ENCODE measurements at regions not wholly inside any gene's neighbourhood (a gene's known extent, or its start where the extent isn't known, plus 50 kb on each side); places are given as distances from the start of the nearest gene placed in this dataset.

DNA sequence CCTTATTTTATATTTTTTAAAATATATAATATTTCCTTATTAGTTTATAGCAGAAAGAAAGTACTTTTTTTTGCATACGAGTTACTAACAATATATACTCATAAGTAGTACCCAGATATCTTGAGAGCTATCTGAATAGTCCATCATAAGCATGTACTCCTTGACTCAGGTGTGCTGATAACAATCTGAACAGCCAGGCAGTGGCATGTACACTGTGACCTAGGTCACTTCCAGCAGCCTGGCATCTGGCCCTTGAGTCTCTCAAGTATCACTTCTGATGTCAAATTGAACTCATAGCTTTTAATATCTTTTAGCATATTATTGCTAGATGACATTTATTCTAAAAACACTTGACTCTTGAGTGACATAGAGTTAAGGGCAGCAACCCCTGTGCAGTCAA lies 1576.7 kb downstream of the SLITRK1 start (continued):
- TF ChIP-seq NANOG (IDR thresholded peaks at IDR 0.05; ENCODE audit: borderline replicate concordance), result no peak

DNA sequence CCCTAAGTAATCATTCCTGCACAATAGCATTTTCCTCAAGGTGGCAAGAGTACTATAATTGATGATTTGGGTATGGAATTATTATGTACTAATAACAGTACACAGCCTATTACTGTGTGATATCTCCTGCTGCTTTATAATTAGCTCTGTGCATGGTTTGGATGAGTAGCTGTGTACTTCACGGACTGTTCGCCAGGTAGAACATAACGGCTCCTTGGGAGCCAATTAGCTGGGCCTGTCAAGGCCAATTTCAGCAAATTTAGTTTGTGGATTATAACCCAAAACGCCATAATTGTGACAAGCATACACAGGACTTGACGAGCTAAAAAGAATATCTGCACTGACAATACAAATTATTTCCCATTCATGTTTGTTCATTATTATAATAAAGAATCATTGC lies 1584.2 kb downstream of the SLITRK1 start:
- no peak overlapping the region for H3K4me2 ChIP-seq
- H3K9me2 ChIP-seq (ENCODE audit: insufficient read depth), result 0 out of 2 replicates have a peak, but pooled peaks cover 2% of the 10 kb centered on the region
- Mint-ChIP-seq H3K27me3 (ENCODE audit: insufficient read depth, low read depth, poor library complexity) (peaks cover 1% of the 10 kb centered on the region), H3K36me3 (ENCODE audit: low read depth) (no peaks in the 10 kb centered on the region), H3K4me1 (no peaks in the 10 kb centered on the region), H3K4me3 (no peak overlapping the region), H3K9me3 (peaks cover 3% of the 10 kb centered on the region; the same call in 1 of the 3 replicates), H3K27ac (no peak overlapping the region)
- H3K36me3 ChIP-seq (ENCODE audit: insufficient read depth), result no peaks in the 10 kb centered on the region
- H3F3A ChIP-seq (replicated peaks; ENCODE audit: low read depth), result no peaks in the 10 kb centered on the region
- no peak overlapping the region for H3K4me3 ChIP-seq
- ATAC-seq, result no peak
- H4K20me1 ChIP-seq (replicated peaks; ENCODE audit: insufficient read depth), result no peaks in the 10 kb centered on the region
- no peaks in the 10 kb centered on the region for H3K27me3 ChIP-seq (ENCODE audit: insufficient read depth)
- no peaks in the 10 kb centered on the region for H3K79me2 ChIP-seq (replicated peaks; ENCODE audit: insufficient read depth)
- H3K4me1 ChIP-seq (ENCODE audit: insufficient read depth), result no peaks in the 10 kb centered on the region
- no peak for DNase-seq (ENCODE audit: low spot score)
- H2AFZ ChIP-seq, result no peak overlapping the region
- no peak overlapping the region for H3K27ac ChIP-seq (ENCODE audit: low read depth)
- no peak for TF ChIP-seq CREB1 (CRISPR knock-in tag; IDR thresholded peaks at IDR 0.05; ENCODE audit: low read depth)
- TF ChIP-seq EZH2 (IDR thresholded peaks at IDR 0.05; ENCODE audit: low read depth, unreplicated experiment), result no peak
- TF ChIP-seq, protein P1, sequence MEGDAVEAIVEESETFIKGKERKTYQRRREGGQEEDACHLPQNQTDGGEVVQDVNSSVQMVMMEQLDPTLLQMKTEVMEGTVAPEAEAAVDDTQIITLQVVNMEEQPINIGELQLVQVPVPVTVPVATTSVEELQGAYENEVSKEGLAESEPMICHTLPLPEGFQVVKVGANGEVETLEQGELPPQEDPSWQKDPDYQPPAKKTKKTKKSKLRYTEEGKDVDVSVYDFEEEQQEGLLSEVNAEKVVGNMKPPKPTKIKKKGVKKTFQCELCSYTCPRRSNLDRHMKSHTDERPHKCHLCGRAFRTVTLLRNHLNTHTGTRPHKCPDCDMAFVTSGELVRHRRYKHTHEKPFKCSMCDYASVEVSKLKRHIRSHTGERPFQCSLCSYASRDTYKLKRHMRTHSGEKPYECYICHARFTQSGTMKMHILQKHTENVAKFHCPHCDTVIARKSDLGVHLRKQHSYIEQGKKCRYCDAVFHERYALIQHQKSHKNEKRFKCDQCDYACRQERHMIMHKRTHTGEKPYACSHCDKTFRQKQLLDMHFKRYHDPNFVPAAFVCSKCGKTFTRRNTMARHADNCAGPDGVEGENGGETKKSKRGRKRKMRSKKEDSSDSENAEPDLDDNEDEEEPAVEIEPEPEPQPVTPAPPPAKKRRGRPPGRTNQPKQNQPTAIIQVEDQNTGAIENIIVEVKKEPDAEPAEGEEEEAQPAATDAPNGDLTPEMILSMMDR (conservative IDR thresholded peaks at IDR 0.05; ENCODE audit: low read depth in 2 of 2), result no peak
- TF ChIP-seq ZNF114 (CRISPR knock-in tag; IDR thresholded peaks at IDR 0.05), result no peak
- TF ChIP-seq, protein P2, sequence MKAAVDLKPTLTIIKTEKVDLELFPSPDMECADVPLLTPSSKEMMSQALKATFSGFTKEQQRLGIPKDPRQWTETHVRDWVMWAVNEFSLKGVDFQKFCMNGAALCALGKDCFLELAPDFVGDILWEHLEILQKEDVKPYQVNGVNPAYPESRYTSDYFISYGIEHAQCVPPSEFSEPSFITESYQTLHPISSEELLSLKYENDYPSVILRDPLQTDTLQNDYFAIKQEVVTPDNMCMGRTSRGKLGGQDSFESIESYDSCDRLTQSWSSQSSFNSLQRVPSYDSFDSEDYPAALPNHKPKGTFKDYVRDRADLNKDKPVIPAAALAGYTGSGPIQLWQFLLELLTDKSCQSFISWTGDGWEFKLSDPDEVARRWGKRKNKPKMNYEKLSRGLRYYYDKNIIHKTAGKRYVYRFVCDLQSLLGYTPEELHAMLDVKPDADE (IDR thresholded peaks at IDR 0.05), result no peak

DNA sequence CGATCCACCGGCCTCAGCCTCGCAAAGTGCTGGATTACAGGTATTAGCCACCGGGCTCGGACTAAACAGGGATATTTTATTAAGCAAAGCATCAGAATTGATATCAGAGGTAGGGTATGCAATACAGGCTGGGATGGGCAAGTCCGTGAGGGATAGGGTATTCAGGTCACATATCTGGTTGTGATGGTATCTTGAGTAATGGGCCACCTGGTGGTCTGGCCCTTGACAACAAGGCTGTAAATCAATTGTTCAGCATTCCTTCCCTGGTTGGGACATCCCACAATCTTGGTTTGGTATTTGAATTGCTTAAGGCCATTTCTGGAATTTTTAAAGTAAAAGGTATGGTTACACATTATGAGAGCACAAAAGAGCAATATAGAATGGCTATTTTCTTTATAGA lies 1588.0 kb downstream of the SLITRK1 start:
- 0 out of 2 replicates have a peak, but pooled peaks cover 2% of the 10 kb centered on the region for H3K9me2 ChIP-seq (ENCODE audit: insufficient read depth)
- peak; percentile 43 for DNase-seq (ENCODE audit: low spot score)

More for the DNA sequence above, 1588.0 kb downstream of the SLITRK1 start:
- no peak overlapping the region for H3K27ac Mint-ChIP-seq
- ATAC-seq, result peak; percentile 50
- H3K27me3 ChIP-seq (ENCODE audit: insufficient read depth), result no peaks in the 10 kb centered on the region
- no peaks in the 10 kb centered on the region for H3K4me1 Mint-ChIP-seq
- H3K4me3 Mint-ChIP-seq, result no peak overlapping the region
- H3K4me1 ChIP-seq (ENCODE audit: insufficient read depth), result no peaks in the 10 kb centered on the region
- TF ChIP-seq, protein P1 (conservative IDR thresholded peaks at IDR 0.05; ENCODE audit: low read depth in 2 of 2), result peak; percentile 28 to 55; a peak in 3 of 4 replicates
- TF ChIP-seq CREB1 (CRISPR knock-in tag; IDR thresholded peaks at IDR 0.05; ENCODE audit: low read depth), result no peak
- no peaks in the 10 kb centered on the region for H3K27me3 Mint-ChIP-seq (ENCODE audit: insufficient read depth, low read depth, poor library complexity)
- H3K79me2 ChIP-seq (replicated peaks; ENCODE audit: insufficient read depth), result no peaks in the 10 kb centered on the region
- no peak overlapping the region for H3K4me3 ChIP-seq
- H3K4me2 ChIP-seq, result no peak overlapping the region
- 0 out of 3 replicates have a peak, but pooled peaks cover 3% of the 10 kb centered on the region for H3K9me3 Mint-ChIP-seq
- H3F3A ChIP-seq (replicated peaks; ENCODE audit: low read depth), result no peaks in the 10 kb centered on the region
- no peaks in the 10 kb centered on the region for H3K36me3 Mint-ChIP-seq (ENCODE audit: low read depth)
- no peaks in the 10 kb centered on the region for H4K20me1 ChIP-seq (replicated peaks; ENCODE audit: insufficient read depth)
- no peak overlapping the region for H2AFZ ChIP-seq
- no peaks in the 10 kb centered on the region for H3K36me3 ChIP-seq (ENCODE audit: insufficient read depth)
- no peak overlapping the region for H3K27ac ChIP-seq (ENCODE audit: low read depth)
